NCI-H1105 treated with DMSO at 0.1 percent for 48 hours (cell line): ENCODE measurements at regions not wholly inside any gene's neighbourhood (a gene's known extent, or its start where the extent isn't known, plus 50 kb on each side); places are given as distances from the start of the nearest gene placed in this dataset.

Experiments
- DNase-seq: peaks from one replicate; lab custom pipeline; 2025; lab: John Stamatoyannopoulos, UW

- DNase-seq, result no peak
Measured at GRCh38 chr1:55929652-55930051, 649.7 kb downstream of the PLPP3 start.

GRCh38 chr1:55928576-55928975 lies 650.8 kb downstream of the PLPP3 start:
- DNase-seq, result no peak

GRCh38 chr1:55927702-55928290 lies 651.6 kb downstream of the PLPP3 start:
- no peak for DNase-seq

- DNase-seq, result no peak
Measured at GRCh38 chr1:55926906-55927471, 652.4 kb downstream of the PLPP3 start.

GRCh38 chr1:55916907-55917306 lies 662.5 kb downstream of the PLPP3 start:
- no peak for DNase-seq

- no peak for DNase-seq
Measured at GRCh38 chr1:55916481-55916880, 662.9 kb downstream of the PLPP3 start.

- no peak for DNase-seq
Measured at GRCh38 chr1:55913565-55913964, 665.8 kb downstream of the PLPP3 start.

- no peak for DNase-seq
Measured at GRCh38 chr1:55912438-55912837, 666.9 kb downstream of the PLPP3 start.

GRCh38 chr1:55904541-55904940 lies 674.8 kb downstream of the PLPP3 start:
- no peak for DNase-seq

GRCh38 chr1:55898181-55898580 lies 681.2 kb downstream of the PLPP3 start:
- no peak for DNase-seq

- no peak for DNase-seq
Measured at GRCh38 chr1:55896210-55896609, 681.0 kb upstream of the USP24 start.

- no peak for DNase-seq
Measured at GRCh38 chr1:55894521-55894920, 679.4 kb upstream of the USP24 start.

- peak; percentile 8 for DNase-seq
Measured at GRCh38 chr1:55893155-55893554, 678.0 kb upstream of the USP24 start.

- DNase-seq, result no peak
Measured at GRCh38 chr1:55888685-55889317, 673.6 kb upstream of the USP24 start.

GRCh38 chr1:55886856-55887712 lies 671.9 kb upstream of the USP24 start:
- peak; percentile 35 for DNase-seq

GRCh38 chr1:55885619-55886018 lies 670.5 kb upstream of the USP24 start:
- DNase-seq, result no peak

- DNase-seq, result no peak
Measured at GRCh38 chr1:55882931-55883330, 667.8 kb upstream of the USP24 start.

GRCh38 chr1:55879346-55879745 lies 664.2 kb upstream of the USP24 start:
- no peak for DNase-seq

GRCh38 chr1:55877437-55878232 lies 662.5 kb upstream of the USP24 start:
- no peak for DNase-seq

- DNase-seq, result no peak
Measured at GRCh38 chr1:55876276-55877060, 661.3 kb upstream of the USP24 start.

- no peak for DNase-seq
Measured at GRCh38 chr1:55870106-55870505, 654.9 kb upstream of the USP24 start.
